ENCODE measurements at regions not wholly inside any gene's neighbourhood (a gene's known extent, or its start where the extent isn't known, plus 50 kb on each side); places are given as distances from the start of the nearest gene placed in this dataset.

- TF ChIP-seq SP2 (tag by site-specific recombination; IDR thresholded peaks at IDR 0.05) (no peak), CTCF (tag by site-specific recombination; IDR thresholded peaks at IDR 0.05) (no peak), KLF9 (tag by site-specific recombination; IDR thresholded peaks at IDR 0.05; ENCODE audit: low read depth) (no peak), ZNF530 (tag by site-specific recombination; IDR thresholded peaks at IDR 0.05; ENCODE audit: low read depth) (no peak), ZNF626 (tag by site-specific recombination; IDR thresholded peaks at IDR 0.05) (no peak), ZNF768 (tag by site-specific recombination; IDR thresholded peaks at IDR 0.05) (no peak), ZSCAN30 (tag by site-specific recombination; IDR thresholded peaks at IDR 0.05) (no peak), ZNF529 (tag by site-specific recombination; IDR thresholded peaks at IDR 0.05; ENCODE audit: insufficient replicate concordance) (no peak), YY1 (tag by site-specific recombination; IDR thresholded peaks at IDR 0.05) (no peak), ZNF335 (tag by site-specific recombination; conservative IDR thresholded peaks at IDR 0.05) (no peak), ZNF274 (IDR thresholded peaks at IDR 0.05; ENCODE audit: low read length) (no peak), ZNF274 (tag by site-specific recombination; IDR thresholded peaks at IDR 0.05; ENCODE audit: borderline replicate concordance) (no peak), ZNF521 (tag by site-specific recombination; IDR thresholded peaks at IDR 0.05) (no peak)
Observed at GRCh38 chr2:122319539-122320132, 564.2 kb downstream of the TSN start.
